Inflammatory macrophage (primary cell): ENCODE measurements at regions not wholly inside any gene's neighbourhood (a gene's known extent, or its start where the extent isn't known, plus 50 kb on each side); places are given as distances from the start of the nearest gene placed in this dataset.
"Not testable (repeated sequence)": the region's sequence is repeated elsewhere in the genome, so short reads cannot be mapped to it uniquely, and the experiment has no call there.

Experiments used
- DNase-seq, 2 donors: peaks; one replicate each; pipeline ENCODE4 v3.0.0-alpha.2; 2020 to 2022

DNA sequence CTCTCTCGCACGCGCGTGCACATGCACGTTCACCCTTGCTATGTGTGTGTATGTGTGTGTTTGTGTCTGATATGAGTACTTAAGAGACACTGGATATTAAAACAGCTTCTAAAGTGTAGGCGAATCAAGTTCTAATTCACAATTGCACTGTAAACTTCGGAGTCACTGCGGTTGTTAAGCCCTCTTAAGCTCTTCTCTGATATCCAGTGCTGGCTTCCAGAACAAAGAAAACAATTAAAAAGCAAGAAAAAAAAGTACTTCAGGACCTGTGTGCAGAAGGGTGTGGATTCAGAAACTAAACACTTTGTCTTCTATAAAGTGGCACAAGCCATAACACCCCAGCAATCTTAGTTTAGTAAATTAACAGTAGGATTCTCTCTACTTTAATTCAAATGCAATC lies 300.2 kb downstream of the PCDH7 start:
- no peak for DNase-seq

DNA sequence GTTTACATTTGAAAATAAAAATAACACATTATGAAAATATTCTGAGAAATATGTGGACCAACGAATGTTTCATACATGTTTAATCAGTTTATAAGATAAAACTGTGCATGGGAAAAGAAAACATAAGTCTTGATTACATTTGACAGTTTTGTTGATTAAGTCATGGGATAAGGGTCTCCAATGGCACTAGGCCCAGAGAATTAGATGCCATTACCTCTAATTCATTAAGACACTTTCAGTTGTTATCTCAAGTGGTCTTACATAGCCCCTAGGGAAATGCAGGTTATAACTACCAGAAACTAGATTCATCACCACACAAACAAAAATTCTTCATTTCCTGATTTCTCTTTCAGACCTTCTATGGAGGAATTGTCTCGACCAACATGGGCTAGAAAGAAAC lies 300.8 kb downstream of the PCDH7 start:
- no peak for DNase-seq

DNA sequence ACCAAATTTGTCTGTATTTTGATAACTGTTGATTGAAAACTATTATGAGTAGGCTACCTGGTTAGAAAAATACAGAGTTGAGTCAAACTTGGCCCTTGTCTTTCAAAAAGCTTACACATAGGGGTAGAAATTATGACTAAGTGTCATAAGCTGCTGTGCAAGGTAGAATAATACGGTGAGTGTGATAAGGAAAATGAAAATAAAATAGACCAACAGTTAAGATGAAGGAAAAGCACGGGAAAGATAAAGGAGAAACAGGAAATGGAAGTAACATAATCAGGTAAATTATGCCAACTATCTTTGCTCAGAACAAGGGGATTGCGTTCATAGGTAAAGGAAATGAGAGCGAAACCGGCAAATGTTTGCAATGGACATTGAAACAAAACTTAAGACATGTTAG lies 302.5 kb downstream of the PCDH7 start:
- DNase-seq = no peak

DNA sequence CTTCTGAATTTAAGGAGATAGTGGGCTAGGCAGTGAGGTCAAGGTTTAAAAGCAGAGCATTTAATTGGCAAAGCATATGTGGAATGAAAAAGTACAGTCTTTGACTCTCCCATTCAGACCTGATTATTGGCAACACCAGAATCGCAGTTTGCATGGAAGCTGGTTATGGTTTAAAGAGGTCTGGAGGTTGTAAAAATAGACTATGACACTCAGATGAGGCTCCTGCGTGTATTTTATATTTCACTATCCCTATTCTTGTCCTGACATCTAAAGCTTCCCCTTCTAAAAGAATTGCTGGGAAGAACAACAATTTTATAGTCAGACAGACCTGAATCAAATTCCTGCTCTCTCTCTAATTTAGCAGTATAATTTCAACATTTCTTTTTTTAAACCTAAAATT lies 302.9 kb downstream of the PCDH7 start:
- no peak for DNase-seq

DNA sequence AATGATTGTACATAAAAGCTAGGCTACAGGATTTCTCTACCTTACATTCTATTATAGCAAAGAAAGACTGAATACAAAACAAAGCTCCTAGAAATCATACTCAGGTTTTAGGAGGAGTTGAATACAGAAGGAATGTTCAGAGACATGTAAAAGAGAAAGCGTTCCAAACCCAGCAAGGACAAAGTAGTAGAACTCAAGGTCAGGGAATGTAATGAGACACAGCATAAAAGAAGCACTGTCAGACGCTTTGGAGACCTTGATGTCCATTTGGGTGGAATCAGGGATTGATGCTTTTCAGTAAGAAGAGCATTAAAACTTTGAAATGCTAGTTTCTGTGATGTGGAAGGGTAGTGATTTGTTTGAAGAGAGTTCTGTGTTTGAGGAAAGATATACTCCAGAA lies 303.6 kb downstream of the PCDH7 start:
- DNase-seq = no peak

DNA sequence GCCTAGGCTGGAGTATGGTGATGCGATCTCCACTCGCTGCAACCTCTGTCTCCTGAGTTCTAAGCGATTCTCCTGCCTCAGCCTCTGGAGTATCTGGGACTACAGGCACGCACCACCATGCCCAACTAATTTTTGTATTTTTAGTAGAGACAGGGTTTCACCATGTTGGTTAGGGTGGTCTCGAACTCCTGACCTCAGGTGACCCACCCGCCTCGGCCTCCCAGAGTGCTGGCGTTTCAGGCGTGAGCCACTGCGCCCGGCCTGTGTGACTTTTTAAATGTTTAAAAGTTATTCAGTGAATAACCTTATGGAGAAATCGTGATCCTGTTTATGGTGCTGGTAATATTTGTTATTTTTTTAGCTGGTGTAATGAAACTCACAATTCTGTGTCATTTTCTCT lies 304.6 kb downstream of the PCDH7 start:
- DNase-seq = not testable (repeated sequence)

DNA sequence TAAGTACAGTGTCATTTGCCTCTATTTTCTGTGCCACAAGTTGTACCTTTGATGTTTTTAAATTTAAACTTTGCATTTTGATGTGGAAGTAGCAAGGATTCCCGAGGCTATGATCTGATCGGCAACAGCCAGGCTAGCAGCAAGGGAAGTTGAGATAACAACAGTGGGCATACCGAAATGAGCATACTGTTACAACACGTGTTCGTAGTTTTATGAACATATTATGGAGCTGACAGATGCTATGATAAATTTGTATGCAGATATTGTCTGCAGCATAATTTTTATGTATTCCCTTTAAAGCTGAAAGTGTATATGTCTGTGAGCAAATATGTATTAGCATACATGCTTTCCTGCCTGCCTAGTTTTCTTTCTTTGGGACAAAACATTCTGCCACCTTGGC lies 306.1 kb downstream of the PCDH7 start:
- no peak for DNase-seq

DNA sequence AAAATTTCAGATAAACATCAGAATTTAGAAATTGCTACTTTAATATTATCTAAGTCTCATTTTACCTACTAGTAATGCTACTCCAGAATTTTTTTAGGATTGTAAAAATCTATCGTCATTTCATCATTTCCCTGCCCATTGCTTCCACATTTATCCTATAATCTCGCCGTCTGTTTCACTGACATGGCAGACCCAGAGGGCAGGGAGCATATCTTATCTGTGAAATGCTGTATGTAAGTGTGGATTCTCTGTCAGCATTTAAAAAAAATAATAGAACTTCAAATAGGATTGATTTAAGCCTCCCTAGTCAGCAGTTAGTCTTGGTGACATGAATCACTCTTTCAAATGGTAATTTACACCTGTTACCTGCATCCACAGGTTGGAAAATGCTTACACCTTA lies 314.4 kb downstream of the PCDH7 start:
- no peak for DNase-seq

DNA sequence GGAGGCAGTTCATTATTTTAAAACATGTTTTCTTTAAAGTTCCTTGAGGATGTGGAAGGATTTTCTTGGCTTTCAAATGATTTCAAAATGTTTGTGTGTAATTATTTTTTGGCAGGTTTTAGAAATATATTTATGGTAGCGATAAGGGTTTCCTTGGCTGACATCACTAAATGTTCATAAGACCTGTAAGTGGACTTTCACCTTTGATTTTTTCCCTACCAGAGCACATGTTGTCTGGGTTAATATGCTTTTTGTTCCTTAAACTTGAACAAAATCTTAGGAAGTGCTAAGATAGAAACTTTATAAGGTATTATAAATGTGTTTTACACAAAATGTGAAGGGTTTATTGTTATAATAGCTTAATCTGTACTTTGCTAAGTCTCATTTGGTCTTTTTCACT lies 315.6 kb downstream of the PCDH7 start:
- DNase-seq = no peak

DNA sequence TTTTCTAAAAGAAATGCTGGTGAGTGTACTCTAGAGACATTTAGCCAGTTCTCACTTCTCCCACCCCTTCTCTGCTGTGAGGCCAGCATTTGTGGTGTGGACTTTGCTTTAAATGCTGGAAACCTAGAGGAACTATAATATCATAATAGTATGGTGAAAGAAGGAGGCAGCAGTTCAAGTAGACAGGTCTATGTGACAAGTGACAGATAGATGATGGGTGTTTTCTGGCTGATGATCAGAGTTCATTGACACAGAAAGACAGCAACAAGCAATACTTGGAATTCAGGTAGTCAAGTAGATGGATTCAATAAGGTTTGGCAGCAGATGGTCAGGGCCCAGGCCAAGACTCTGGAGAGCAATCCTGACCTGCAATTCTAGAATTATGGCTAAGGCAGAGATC lies 317.5 kb downstream of the PCDH7 start:
- DNase-seq = no peak

DNA sequence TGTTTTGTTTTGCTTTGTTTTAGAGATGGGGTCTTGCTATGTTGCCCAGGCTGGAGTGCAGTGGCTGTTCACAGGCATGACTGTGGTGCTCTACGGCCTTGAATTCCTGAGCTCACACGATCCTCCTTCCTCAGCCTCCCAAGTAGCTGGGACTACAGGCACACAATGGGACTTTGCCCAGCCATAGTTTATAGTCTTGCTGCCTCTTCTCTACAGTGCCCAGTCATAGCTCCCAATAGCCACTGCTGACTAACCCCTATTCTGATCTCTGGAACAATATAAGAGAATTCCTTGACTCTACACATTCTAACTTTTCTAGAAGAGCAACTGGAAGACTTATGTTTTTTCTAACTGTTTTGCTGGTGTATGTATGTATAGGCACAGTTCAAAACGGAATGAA lies 319.2 kb downstream of the PCDH7 start:
- no peak for DNase-seq

DNA sequence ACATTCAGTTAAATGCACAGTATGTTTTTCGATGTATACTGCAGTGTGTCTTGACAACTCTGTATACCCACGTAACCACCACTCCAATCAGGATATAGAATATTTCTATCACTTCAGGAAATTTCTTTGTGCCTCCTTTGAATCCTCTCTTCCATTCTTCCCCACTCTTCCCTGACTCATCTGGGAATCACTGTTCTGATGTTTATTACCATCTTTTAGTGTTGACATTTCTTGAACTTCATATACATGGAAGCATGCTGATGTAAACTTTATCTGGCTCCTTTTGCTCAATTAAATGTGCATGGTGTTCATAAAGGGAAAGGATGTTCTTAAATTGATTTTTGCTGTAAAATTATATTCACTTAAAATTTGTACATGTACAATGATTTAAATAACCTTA lies 319.9 kb downstream of the PCDH7 start:
- no peak for DNase-seq

DNA sequence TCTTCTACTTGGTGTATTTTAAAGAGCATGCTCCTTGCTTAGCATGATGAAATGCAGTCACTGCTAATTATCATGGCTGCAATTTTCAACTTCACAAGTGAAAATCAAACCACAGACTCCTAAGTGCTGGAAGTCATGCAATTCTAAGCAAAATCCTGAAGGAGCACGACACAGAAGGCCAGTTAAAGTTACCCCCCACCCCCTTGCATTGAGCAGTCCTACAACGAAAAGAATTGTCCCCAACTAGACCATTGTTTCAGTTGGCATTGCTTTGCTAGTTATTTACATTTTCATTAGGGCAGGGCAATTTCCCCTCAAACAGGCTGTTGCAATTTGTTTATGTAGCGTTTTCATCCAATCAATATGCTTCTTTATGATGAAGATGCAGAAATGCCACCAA lies 321.2 kb downstream of the PCDH7 start:
- DNase-seq = no peak

DNA sequence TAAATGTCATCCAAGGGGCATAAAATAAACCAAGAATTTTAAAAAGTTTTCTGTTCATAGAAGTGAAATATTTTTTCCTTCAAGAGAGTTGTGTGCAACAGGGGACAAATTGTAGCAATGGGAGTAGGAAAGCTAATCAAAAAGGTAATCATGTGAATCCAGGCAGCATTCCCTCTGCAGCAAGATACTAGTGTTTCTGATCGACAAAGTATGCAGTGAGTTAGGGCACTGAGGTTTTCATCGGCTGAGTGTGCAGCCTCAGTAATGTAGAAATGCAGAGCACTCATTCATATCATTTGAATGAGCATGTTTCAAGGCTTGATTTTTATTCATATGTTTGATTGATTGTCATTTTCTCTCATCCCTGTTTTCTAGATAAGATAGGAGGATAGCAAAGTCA lies 321.7 kb downstream of the PCDH7 start:
- DNase-seq = no peak

DNA sequence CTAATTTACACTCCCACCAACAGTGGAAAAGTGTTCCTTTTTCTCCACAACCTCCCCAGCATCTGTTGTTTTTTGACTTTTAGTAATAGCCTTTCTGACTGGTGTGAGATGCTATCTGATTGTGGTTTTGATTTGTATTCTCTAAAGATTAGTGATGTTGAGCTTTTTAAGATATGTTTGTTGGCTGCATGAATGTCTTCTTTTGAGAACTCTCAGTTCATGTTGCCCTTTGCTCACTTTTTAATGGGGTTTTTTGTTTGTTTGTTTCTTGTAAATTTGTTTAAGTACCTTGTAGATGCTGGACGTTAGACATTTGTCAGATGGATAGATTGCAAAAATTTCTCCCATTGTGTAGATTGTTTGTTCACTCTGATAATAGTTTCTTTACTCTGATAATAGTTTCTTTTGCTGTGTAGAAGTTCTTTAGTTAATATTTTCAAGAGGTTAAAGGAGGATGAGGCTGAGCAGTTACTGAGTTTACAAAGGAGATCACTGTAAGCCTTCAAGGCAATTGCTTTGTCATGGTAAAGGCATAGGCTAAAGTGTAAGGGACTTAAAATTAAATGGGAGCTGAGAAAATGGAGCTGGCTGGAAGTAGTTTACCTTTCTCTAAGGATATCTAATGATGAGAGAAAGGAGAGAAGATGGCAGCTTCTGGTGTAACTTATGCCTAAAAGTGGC lies 323.4 kb downstream of the PCDH7 start:
- DNase-seq = no peak

DNA sequence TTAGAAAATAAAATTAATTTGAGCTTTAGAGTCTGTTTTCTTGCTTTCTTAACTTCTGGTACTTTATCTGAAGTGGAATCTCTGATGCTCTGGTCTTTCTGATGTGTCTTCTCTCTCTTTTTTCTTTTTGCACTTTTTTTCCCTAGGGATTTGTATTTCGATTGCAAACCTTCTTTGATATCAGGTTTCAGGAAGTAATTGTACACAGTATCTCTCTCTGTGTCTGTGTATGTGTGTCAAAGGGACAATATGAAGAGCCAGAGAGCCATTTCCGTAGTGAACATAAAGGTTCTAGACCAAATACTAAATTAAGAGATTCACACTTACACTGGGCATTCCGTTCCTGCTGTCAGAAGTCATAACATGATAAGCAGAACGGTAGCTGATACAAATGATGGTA lies 325.0 kb downstream of the PCDH7 start:
- no peak for DNase-seq

DNA sequence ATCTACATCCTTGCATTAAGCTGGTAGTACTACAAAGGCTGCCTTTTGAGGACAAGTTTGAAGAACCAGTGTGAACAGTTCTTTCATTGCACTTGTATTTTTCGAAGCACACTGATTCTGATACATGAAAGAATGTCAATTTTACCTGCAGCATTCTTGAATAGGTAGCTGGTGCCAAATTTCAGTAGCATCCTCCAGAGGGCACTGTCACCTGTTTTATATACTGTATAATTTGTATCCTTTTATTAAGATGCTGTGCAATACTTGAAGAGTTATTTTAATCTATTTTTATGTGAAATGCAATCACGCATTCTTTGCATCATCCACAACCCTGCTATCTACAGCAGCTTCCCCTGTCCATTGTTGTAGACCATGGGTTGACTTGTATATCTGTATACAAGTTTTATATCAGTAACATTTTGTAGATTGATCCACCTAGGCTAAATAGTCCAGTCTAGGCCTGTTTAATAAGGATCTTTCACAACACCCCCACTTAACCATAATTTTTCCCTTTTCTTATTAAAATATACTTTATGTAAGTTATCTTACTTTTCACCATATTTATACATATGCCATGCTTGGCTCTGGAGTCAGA lies 325.7 kb downstream of the PCDH7 start:
- DNase-seq = no peak

DNA sequence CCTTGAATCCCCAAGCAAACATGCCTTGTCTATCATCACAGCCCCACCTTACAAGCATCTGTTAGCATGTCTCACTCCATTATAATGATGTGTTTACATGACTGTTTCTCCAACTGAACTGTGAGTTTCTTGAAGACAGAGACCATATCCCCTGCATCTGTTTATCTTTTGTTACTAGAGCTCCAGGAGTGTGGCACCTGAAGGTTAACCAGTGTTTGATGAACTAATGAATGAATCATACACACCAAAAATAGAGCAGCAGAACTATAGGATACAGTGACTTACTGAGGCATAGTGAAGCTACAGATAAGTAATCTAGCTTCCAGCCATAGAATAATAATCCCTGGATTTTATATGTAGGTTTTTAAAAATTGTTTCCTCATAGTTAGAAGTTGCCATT lies 331.0 kb downstream of the PCDH7 start:
- DNase-seq = no peak

DNA sequence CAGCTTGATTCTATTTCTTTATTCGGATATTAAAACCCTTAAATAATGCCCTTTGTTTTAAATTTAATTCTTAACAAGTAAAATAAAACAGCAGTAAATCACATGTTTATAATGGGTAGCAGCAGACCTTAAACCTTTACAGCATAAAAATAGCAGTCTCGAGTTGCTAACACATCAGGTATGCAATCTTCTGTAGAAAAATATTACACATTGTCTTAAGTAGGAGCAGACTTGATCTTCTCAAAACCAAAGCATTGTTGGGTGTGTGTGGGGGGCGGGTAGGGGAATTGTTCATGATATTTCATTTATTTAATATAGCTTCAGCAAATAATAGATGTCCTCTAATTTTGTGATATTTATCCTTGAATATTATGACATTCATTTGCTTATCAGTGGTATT lies 331.4 kb downstream of the PCDH7 start:
- DNase-seq = no peak

DNA sequence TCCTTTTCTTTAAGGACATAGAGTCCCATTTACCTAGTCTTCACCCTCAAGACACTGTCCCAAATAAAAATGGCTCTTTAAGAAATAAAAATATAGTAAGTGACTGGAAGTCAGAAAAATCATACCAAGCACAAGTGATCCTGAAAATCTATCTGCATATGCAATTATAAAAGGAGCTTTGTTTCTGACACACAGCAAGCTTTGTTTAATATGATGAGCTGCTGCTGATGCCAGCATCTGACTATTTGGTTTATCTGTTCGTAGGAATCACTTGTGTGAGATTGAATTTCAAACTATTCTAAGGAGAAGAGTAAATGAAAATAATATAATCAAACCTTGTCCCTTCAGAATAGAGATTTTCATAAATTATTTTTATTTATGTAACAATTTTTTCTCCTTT lies 332.4 kb downstream of the PCDH7 start:
- no peak for DNase-seq

DNA sequence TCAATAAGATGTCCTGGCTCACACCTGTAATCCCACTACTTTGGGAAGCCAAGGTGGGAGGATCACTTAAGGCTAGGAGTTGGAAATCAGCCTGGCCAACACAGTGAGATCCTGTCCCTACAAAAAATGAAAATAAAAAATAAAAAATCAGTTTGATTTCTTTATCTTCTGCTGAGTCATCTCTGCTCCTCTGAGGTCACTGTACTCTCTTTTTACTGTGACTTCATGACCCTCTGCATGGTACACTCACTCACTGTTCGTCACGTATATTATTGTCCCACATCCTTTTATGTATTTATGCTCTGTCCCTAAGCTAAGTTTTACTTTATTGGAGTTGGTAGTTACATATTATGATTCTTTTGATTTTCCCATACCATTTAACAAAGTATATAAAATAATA lies 333.3 kb downstream of the PCDH7 start:
- DNase-seq = no peak

DNA sequence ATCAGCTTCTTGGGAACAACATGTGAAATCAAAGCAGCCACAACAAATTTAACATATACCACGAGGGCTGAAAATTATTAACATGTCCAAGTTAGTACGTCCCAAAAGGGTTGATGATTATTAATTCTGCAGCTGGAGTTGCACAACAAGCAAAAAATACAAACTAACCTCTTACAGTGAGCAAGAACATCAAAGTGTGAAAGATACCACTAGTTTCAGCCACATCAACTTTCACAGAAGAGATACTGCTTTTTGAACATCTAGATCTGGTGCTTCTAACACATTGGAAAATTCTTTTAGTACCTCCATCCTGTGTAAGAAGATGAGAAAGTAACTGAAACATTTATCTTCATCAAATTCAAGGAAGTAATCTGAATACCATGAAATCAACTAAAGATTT lies 334.1 kb downstream of the PCDH7 start:
- no peak for DNase-seq

DNA sequence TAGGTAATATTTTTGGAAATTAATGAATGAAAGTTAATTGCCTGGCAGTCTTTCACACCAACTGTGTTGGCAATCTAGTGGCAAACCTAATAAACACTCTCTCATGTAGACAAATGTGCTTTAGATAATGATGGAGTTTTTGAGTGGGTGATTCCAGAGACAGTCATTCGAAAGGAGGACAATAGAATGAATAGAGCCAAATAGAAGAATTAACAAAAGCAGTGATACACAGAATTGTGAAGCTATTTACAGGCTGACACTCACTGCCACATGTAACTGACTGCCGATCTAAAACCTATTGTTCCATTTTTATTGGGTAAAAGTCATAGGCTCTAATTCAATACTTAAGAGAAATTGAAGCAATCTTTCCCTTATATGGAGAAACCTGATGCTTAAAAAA lies 338.5 kb downstream of the PCDH7 start:
- no peak for DNase-seq

DNA sequence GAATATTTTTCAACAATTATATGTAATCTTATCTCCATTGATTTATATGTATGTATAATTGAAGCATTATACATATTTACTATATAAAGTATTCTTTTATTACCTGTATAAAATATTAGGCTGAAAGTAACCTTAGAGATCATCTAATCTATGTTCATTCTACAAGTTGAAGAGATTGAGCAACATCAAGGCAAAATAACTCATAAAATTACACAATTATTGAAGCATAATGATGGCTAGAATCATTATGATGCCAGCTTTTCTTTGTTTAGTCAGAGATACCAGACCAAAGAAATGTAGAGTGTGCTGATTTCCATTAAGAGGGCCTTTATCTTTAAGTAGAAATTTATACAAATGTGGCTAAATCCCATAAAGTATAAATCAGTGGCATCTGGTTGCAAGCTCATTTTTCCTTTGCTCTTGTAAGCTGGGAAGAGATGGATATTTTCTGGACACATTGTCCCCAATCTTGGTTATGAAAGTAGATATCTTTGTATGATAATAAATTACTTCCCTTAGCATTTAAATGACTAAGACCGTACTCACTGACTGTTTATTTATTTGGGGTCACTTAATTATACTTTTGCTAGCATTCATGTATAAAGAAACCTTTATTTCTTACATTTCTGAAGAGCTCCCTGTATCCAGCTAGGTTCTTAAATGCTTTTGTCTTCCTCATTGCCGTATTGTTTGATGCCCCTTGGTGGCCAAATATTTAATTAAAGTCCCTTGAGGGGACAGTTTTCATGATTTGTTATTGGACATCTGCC lies 339.8 kb downstream of the PCDH7 start:
- DNase-seq = no peak
